HG03342 (cell line): ENCODE measurements at regions not wholly inside any gene's neighbourhood (a gene's known extent, or its start where the extent isn't known, plus 50 kb on each side); places are given as distances from the start of the nearest gene placed in this dataset.

Source experiments
- ATAC-seq: cut with Tn5 transposase; IDR thresholded peaks from one replicate; pipeline ENCODE4 v1.9.1; 2021; ENCODE audit warnings: mild to moderate bottlenecking, moderate library complexity; ENCODE audit not compliant: unreplicated experiment

DNA sequence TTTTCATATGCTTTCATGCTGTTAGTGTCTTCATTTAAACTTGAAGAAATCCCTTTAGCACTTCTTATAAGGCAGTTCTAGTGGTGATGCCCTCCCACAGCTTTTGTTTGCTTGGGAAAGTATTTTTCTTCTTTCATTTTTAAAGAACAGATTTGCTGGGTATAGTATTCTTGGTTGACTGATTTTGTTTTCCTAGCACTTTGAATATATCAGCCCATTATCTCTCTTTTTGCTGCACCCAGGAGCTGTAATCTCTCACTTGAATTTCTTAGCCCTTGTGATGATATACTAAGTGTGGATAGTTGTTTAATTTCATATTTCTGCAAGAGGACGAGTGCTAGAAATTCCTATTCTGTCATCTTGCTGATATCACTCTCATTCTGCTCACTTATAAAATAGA lies 283.7 kb downstream of the GPAT3 start:
- no peak for ATAC-seq

DNA sequence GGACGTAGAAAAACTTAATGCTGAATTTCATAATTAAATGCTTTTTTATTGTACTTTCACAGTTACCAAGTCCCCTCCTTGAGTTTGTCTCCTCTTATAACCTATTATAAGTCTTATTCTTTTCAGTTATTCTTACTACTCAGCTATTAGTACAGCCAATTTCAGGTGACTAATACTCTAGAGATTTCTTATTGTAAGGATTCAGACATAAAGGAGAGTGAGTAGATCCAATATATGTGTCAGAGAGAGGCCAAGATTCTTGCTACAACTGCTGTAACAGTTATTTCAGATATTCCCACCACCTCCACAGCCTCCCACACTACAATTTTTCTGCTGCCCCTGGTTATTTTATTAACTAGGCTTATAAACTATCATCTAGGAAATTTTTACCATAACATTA lies 274.5 kb downstream of the GPAT3 start:
- no peak for ATAC-seq

DNA sequence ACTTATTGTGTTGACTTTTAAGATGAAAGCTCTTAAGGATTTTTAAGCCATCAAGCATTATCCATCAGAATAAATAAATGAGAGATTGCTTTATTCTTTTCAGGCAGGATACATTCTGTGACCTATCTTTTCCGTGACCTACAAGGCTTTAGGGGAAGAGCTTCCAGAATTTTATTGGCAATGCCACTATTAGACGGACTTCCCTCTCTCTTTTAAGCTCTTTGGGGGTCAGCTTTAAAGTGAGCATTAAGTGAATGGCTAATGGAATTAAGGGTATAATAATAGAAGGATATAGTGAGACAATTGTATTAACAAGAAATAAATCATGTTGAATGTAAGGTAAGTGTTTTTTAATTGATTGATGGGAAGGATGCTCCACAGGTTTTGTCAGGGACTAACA lies 273.7 kb downstream of the GPAT3 start:
- ATAC-seq: no peak

DNA sequence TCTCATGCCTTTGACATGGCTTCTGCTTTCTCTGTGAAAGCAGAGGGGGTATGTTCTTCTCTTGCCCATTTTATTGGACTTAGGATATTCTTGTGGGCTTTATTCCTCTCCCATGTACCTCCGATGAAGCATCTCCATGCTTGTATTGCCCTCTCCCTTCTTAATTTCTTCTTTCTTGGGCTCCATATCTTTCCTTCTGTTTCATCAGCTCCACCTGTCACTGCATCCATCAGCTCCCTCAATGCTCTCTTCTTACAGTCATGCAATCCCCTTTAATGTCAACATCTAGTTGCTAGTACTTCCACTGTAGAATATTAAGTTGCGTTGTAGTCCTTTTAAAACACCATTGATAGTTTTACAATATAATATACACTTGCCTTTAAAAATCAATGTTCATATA lies 257.6 kb downstream of the GPAT3 start:
- ATAC-seq: no peak

DNA sequence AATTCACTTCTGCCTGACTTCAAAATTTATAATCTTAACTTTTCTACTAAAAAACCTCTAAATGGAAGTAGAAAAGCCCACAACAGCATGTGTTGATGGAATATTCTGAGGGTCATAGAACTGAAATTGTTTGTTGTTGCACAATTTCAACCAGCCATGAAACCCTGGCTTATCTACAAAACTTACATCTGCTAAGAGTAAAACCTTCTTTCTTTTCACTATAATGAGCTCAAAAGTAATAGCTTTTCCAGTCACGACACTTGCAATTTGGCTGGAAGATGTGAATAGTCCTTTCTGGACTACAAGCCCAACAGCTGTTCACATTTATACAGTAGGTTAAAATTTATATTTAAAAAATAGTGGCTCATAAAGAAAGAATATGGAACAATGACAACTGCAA lies 250.0 kb downstream of the GPAT3 start:
- ATAC-seq: no peak

DNA sequence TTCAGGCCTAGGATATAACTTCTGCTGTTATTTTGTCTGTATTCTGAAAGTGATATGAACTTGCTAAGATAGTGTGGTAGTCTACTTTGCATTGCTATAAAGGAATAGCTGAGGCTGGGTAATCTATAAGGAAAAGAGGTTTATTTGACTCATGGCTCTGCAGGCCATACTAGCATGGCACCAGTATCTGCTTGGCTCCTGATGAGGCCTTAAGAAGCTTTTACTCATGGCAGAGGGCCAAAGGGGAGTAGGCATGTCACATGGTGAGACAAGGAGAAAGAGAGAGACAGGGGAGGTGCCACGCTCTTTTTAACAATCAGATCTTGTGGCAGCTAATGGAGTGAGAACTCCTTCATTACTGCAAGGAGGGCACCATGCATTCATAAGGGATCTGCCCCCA lies 247.3 kb downstream of the GPAT3 start:
- ATAC-seq: no peak

DNA sequence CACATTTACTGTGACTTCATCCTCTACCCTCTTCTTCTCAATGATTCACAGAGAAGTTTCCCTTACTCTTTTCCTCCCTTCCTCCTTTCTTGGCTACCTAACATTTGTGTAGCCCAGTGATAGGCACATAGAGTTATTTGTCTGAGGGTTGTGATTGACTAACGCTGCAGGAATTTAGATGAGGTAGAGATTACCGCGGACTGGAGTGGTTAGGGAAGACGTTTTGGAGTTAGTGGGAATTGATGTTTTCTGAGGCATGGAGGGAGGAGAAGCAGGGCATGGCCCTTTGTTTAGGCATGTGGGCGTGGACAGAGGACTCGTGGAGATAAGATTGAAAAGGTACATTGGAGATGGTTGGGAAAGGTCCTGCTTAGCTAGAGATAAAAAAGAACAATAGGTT lies 246.7 kb downstream of the GPAT3 start:
- no peak for ATAC-seq

DNA sequence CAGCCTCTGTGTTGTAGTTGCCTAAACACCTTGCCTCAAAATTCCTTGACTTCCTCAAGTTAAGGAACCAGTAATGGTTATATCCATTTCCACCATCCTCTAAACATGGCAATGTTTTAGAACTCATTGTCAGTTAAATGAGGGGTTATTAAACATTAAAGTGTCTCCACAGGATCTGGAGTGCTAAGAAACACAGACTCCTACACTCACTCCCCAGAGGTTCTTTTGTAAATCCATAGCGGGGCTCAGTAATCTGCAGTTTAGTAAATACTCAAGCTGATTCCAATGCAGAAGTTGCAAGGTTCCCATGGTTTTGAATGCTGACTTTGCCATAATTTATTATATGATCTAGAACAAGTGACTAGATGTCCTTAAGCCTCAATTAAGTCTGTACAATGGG lies 245.5 kb downstream of the GPAT3 start:
- ATAC-seq: no peak

DNA sequence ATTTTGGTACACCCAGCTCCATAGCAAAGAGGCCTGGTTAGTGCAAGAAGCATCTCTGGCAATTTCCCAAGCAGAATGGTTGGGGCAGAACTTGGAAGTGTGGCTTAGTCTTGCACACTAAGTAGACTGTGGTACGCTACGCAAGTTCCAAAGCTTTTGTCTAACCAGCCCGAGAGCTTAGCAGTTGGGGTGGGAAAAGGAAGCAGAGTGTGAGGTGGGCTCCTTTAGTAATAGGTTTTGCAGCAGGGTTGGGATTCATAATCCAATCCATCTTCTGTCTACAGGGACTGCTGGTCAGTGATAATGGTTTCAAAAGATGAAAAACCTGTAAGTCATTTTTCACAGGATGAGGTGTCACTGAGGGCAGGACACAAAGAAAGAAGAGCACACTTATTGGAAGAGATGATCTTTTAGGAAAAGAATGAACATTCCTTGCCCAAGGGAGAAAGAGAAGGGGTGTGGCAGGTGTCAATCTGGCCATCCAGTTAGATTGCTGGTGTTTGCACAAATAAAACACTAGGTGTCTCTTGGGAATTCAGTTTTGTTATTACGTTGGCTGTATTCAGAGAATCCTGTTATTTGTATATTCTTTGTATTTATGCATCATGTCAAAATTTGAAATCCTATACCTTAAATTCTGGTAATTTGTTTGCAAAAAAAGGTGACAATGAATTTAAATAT lies 244.3 kb downstream of the GPAT3 start:
- no peak for ATAC-seq

DNA sequence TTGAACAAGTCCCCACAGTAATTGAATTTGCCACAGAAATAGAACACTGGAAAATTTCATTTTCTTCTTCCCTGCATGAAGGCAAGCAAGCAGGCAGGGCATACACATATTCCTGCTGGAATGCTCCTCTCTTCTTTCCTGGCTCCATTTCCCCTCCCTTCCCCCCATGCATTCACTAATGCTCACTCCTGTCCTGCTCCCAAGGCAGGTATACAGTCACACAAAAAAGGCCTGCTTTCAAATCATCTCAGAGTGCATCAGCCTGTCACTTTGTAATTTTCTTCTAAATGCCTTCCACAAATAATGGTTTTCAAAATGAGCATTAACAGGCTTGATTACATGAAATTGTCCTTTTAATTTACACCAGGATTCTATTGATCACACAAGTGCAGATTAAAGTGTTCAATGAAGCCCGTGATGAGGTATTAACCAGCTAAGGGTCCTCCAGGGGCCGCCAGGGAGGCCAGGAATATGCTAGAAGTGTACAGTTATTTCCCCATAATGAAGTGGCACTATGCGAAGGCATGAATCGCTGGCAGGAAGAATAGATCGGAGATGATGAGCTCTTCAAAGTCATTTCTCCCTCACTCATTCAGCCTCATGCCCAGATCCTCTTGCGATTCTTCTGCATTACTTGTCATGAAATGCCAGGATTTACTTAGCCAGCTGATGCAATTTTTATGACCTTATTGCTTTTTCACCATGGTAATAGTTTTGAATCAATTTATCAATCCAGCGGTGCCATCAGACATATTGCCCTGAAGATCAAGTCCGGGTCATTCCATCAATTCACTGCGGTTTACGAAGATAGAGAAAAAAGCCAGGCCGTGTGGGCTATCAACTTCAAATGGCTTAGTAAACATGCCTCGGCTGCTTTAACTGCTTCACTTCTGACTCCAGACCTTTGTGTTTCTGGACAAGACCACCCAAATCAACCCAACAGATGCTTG lies 243.5 kb downstream of the GPAT3 start:
- no peak for ATAC-seq

DNA sequence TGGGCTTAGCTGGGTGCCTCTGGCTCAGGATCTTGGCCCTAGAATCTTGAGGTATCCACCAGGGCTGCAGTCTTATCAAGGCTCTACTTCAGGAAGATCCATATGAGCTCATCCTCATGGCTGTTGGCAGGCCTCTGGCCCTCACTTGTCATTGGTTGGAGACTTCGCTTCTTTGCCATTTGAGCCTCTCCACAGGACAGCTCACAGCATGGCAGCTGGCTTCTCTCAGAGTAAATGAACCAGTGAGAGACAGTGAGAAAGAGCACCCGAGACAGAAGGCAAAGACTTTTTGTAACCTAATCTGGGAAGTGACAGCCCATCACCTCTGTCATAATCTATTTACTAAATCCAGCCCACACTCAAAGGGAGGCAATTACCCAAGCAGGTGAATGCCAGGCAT lies 236.8 kb downstream of the GPAT3 start:
- ATAC-seq: no peak

DNA sequence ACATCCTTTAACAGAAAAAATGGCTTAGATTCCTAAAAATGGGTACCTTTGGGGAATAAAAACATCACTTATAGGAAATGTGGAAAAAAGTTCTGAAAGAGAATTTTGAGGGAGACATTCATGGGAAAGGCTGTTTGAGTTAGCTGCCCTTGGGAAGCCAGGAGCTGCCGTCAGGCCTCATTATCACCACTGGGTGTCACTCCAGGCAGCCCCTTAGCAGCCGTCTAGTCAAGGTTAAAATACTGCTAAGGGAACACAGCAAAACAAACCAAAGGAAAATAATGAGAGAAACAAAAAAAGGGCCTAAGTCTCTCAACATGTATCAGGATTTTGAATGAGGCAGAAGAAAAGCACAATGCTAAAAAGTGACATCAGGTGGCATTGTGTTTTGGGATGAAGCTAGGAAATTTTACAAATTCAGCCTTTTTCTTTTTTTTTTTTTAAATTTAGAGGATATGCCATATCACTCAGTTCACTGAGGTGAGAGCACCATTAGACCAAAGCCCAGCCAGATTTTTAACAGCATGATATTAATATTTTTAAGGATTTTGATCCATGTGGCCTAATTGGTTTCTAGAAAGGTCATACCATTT lies 235.3 kb downstream of the GPAT3 start:
- ATAC-seq: peak; percentile 68

DNA sequence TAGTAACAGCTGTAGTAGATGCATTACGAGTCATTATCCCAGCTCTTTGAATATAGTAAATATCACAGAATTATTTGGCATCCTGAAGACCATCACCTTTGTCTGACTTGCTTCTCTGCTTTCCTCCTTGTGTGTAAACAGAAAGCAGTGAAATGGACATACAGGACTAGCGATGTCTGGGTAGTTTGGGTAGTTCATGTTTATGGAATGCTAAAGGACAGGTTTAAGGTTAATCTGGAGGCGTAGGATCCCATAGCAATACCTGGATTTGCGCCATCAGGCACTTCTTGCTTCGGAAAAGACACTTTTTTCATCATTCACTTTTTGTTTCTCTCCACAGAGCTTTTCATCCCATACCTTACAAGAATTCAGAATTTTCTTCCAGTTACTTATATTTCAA lies 232.2 kb downstream of the GPAT3 start:
- ATAC-seq: no peak

DNA sequence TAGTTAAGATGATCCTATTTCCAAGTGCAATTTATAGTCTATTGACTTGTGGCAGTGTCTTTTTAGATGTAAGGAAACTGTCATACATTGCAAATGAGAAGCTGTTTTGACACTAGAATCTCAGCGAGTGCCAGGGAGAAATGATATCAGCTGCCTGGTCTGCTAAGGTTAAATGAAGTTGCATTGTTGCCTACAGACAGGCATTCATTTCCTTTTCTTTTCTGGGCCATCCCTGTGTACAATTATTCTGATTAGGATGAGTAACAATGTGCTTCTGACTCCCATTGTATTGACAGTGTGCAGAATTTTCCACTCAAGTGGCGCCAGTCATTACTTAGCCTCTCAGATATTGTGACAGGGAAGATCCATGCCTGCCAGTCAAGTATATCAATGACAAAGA lies 231.2 kb downstream of the GPAT3 start:
- ATAC-seq: no peak

DNA sequence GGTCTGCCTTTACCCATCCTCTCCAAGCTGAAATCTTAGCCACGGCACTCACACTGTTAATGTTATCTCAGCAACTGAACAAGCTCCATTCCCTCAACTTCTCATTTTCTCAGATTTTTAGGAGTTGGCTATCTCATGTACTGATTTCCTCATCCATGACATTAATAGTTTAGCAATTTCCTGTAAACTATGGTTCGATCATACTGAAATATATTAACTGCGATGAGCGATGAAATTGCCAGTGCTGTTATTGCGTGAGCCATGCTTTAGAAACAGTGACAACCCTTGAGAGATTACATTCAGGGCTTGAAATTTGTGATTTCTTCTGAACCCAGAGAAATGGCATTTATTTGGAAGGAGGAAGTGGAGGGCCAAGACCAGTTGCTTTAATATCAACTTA lies 223.7 kb downstream of the GPAT3 start:
- no peak for ATAC-seq

DNA sequence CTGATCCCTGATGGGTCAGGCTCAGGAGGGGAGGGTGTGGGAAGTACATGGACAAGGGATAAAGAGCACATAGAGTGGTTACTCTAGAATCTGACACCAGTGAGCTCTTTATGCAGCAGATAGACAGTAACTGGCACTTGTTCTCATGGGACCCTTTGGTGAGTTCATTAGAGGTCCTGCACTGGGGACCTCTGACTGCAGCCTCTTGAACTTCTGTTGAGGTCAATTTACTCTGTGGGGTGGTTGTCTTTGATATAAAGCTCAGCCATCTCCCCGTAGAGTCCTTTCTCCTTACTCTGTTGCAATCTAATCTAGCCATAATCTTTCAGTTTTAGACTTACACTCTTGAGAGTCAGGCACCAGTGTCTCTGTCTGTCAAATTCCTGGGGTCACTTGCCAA lies 222.4 kb downstream of the GPAT3 start:
- no peak for ATAC-seq

DNA sequence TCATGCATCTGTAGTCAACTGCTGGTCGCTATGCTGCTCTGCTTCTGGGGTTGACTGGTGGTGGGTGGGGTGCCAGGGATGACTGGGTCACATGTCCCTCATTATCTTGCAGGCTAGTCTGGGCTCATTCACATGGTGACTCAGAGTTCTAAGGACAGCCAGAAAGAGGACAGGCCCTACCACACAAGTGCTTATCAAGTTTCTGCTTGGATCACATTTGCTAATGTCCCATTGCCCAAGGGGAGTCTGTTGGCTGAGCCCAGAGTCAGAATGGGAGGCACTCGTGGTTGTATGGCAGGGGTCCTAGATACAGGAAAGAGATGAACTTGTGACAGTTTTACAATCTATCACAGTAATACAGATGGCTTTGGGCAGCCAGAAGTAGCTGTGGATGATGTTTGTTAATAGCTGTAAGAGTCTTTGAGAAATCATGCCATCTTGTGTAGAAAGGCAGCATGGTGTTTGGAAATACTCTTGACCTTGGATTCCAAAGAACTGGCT lies 221.3 kb downstream of the GPAT3 start:
- ATAC-seq: no peak

DNA sequence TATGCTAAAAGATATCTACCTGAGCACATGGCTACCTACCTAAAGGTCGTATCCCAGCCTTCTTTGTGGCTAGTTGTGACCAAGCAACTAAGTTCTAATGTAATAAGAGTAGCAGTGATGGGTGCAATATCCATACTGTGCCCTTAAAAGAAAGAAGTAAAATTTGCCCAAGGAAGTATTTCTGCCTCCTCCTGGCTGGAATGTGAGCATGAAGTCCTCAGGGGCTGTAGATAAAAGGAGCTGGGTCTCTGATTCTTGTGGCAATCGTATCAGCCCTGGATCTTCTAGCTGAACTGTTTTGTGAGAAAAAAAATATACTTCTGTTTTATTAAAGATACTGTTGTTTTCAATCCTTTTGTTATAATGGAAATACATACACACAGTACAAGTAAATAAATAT lies 217.4 kb downstream of the GPAT3 start:
- ATAC-seq: no peak

DNA sequence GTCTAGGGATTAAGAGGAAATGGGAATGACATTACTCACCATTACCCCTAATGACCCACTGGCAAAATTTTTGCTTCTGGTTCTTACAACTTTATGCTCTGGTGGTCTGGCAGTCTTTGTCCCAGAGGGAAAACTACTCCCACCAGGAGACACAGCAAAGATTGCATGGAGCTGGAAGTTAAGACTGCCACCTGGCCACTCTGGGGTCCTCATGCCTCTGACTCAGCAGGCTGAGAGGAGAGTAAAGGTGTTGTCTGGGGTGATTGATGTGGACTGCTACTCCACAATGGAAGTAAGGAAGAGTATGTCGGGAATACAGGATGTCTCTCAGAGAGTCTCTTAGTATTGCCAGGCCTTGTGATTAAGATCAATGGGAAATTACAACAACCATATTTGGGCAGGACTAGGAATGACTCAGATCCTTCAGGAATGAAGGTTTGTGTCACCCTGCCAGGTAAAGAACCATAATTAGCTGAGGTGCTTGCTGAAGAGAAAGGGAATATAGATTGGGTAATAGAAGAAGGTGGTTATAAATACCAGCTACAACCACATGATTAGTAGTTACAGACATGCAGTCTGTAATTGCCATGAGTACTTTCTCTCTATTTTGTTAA lies 215.5 kb downstream of the GPAT3 start:
- ATAC-seq: no peak

DNA sequence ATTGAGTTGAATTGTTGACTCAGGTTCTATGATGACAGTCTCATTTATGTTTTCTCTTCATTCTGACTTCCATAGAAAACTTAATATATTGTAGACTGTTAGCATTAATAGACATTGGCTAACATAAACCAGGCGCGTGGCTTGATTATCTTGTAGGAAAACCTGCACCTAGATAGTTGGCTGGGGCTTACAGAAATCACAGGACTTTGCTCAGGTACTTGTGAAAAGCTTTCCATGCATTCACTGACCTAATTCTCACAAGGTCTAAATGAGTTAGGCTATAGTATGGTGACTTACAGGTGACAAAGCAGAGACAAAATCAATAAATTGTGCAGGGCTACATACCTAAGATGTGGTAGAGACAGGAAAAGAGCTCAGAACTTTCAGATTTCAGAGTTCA lies 212.8 kb downstream of the GPAT3 start:
- ATAC-seq: no peak

DNA sequence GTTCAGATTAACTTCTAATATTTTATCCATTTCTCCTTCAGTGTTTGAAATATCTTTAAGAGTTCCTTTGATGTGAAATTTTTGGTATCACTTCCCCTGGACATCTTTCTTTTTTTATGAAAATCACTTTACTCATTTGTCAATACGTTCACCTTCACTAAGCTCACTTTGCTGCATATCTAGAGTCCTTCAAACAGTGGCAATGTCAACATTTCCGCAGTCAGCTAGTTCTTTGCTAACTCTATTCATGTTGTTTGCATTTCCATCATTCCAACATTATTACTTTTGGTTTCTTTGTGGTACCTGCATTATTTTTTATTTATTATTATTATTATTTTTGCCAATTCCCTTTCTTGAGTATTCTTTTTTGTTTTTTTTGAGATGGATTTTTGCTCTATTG lies 203.0 kb downstream of the GPAT3 start:
- no peak for ATAC-seq
